Keratinocyte (primary cell): ENCODE measurements at regions not wholly inside any gene's neighbourhood (a gene's known extent, or its start where the extent isn't known, plus 50 kb on each side); places are given as distances from the start of the nearest gene placed in this dataset.

Experiments
- EZH2 ChIP-seq: IDR thresholded peaks from one replicate; pipeline ENCODE4 v1.6.1; 2012; ENCODE audit warnings: inconsistent platforms, mild to moderate bottlenecking, low read length, moderate library complexity
- TF ChIP-seq, protein P1 (sequence below), 3 experiments: IDR thresholded peaks in 1 of 3; conservative IDR thresholded peaks in 1 of 3; optimal IDR thresholded peaks in 1 of 3; 2 replicates in 2 of 3; 3 replicates in 1 of 3; pipeline versions ENCODE3 to v1.5.1; 2011; ENCODE audit warnings: low read length in 3 of 3, mild to moderate bottlenecking in 3 of 3, moderate library complexity in 2 of 3, control low read depth in 1 of 3, inconsistent platforms in 1 of 3; ENCODE audit not compliant: insufficient read depth in 2 of 3; ENCODE audit errors: extremely low read depth in 1 of 3

- TF ChIP-seq, protein P1, sequence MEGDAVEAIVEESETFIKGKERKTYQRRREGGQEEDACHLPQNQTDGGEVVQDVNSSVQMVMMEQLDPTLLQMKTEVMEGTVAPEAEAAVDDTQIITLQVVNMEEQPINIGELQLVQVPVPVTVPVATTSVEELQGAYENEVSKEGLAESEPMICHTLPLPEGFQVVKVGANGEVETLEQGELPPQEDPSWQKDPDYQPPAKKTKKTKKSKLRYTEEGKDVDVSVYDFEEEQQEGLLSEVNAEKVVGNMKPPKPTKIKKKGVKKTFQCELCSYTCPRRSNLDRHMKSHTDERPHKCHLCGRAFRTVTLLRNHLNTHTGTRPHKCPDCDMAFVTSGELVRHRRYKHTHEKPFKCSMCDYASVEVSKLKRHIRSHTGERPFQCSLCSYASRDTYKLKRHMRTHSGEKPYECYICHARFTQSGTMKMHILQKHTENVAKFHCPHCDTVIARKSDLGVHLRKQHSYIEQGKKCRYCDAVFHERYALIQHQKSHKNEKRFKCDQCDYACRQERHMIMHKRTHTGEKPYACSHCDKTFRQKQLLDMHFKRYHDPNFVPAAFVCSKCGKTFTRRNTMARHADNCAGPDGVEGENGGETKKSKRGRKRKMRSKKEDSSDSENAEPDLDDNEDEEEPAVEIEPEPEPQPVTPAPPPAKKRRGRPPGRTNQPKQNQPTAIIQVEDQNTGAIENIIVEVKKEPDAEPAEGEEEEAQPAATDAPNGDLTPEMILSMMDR (optimal IDR thresholded peaks at IDR 0.05 in 1 of 3, IDR thresholded peaks at IDR 0.05 in 1 of 3, conservative IDR thresholded peaks at IDR 0.05 in 1 of 3; ENCODE audit: extremely low read depth in 1 of 3, insufficient read depth in 2 of 3, low read length in 3 of 3): no peak
- no peak for TF ChIP-seq EZH2
Measured at GRCh38 chr6:169953686-169954085, 202.3 kb downstream of the ERMARD start.
